ENCODE measurements at regions not wholly inside any gene's neighbourhood (a gene's known extent, or its start where the extent isn't known, plus 50 kb on each side); places are given as distances from the start of the nearest gene placed in this dataset.

- TF ChIP-seq CTCF (IDR thresholded peaks at IDR 0.05 in 4 of 5, conservative IDR thresholded peaks at IDR 0.05 in 1 of 5) = no peak
- no peak for TF ChIP-seq POLR2A (IDR thresholded peaks at IDR 0.05)
Observed at GRCh38 chr3:82556113-82556512, 794.7 kb upstream of the GBE1 start.
